ENCODE measurements at regions not wholly inside any gene's neighbourhood (a gene's known extent, or its start where the extent isn't known, plus 50 kb on each side); places are given as distances from the start of the nearest gene placed in this dataset.
A peak's percentile ranks its signal among the peaks of the same experiment; 100 is the strongest.
"Not testable (repeated sequence)": the region's sequence is repeated elsewhere in the genome, so short reads cannot be mapped to it uniquely, and the experiment has no call there.

- DNase-seq: no peak
Observed at GRCh38 chr1:60949154-60949825, 133.1 kb upstream of the NFIA start.

GRCh38 chr1:60948486-60948885, 133.9 kb upstream of the NFIA start:
- DNase-seq: no peak

GRCh38 chr1:60947367-60947766, 135.0 kb upstream of the NFIA start:
- no peak for DNase-seq

- no peak for DNase-seq
Observed at GRCh38 chr1:60942896-60943638, 139.3 kb upstream of the NFIA start.

GRCh38 chr1:60942291-60942690, 140.1 kb upstream of the NFIA start:
- DNase-seq: no peak

- not testable (repeated sequence) for DNase-seq
Observed at GRCh38 chr1:60940685-60941084, 141.7 kb upstream of the NFIA start.

GRCh38 chr1:60937720-60938119, 144.6 kb upstream of the NFIA start:
- DNase-seq: no peak

GRCh38 chr1:60936591-60937342, 145.6 kb upstream of the NFIA start:
- no peak for DNase-seq

GRCh38 chr1:60936163-60936562, 146.2 kb upstream of the NFIA start:
- peak; percentile 11 for DNase-seq

- no peak for DNase-seq
Observed at GRCh38 chr1:60935599-60936110, 146.7 kb upstream of the NFIA start.

- no peak for DNase-seq
Observed at GRCh38 chr1:60930130-60930529, 152.2 kb upstream of the NFIA start.

GRCh38 chr1:60924964-60925798, 157.2 kb upstream of the NFIA start:
- DNase-seq: no peak

- no peak for DNase-seq
Observed at GRCh38 chr1:60924165-60924564, 158.2 kb upstream of the NFIA start.

- DNase-seq: no peak
Observed at GRCh38 chr1:60923389-60924087, 158.8 kb upstream of the NFIA start.

- DNase-seq: no peak
Observed at GRCh38 chr1:60922304-60922703, 160.1 kb upstream of the NFIA start.

- DNase-seq: no peak
Observed at GRCh38 chr1:60921175-60921574, 161.2 kb upstream of the NFIA start.

GRCh38 chr1:60920561-60920960, 161.8 kb upstream of the NFIA start:
- DNase-seq: no peak

GRCh38 chr1:60918867-60919266, 163.5 kb upstream of the NFIA start:
- no peak for DNase-seq

GRCh38 chr1:60916906-60917305, 165.5 kb upstream of the NFIA start:
- DNase-seq: no peak

- no peak for DNase-seq
Observed at GRCh38 chr1:60916199-60916598, 166.2 kb upstream of the NFIA start.

GRCh38 chr1:60915441-60915840, 166.9 kb upstream of the NFIA start:
- DNase-seq: no peak

- DNase-seq: no peak
Observed at GRCh38 chr1:60914982-60915381, 167.4 kb upstream of the NFIA start.
